ENCODE measurements at regions not wholly inside any gene's neighbourhood (a gene's known extent, or its start where the extent isn't known, plus 50 kb on each side); places are given as distances from the start of the nearest gene placed in this dataset.
"Not testable (repeated sequence)": the region's sequence is repeated elsewhere in the genome, so short reads cannot be mapped to it uniquely, and the experiment has no call there.

- dilution Hi-C loops (cut with HindIII; ENCODE audit: low sequenced_read_pairs, unreplicated experiment); H3K23ac ChIP-seq (ENCODE audit: low read depth, low read length); H3K27me3 ChIP-seq (ENCODE audit: control insufficient read depth, insufficient read depth, low read length); H2AK5ac ChIP-seq (ENCODE audit: low read depth, low read length); H3K4me3 ChIP-seq (ENCODE audit: insufficient read depth, low read depth, low read length); H2AK9ac ChIP-seq (replicated peaks; ENCODE audit: low read depth, low read length, poor library complexity); POLR2A ChIA-PET (ENCODE audit: unreplicated experiment); H3K4me2 ChIP-seq (ENCODE audit: low read depth, low read length); H2BK15ac ChIP-seq (ENCODE audit: low read depth, low read length); ATAC-seq (ENCODE audit: low read depth); H3K4me1 ChIP-seq (ENCODE audit: control insufficient read depth, insufficient read depth, low read length); H3K18ac ChIP-seq (ENCODE audit: low read depth, low read length); H3K9me1 ChIP-seq (ENCODE audit: insufficient read depth, low read length); H3K79me1 ChIP-seq (ENCODE audit: low read depth in 1 of 2, low read length in 2 of 2); H3K9ac ChIP-seq (ENCODE audit: low read depth, low read length); H2BK120ac ChIP-seq (ENCODE audit: low read depth, low read length); H3K14ac ChIP-seq (replicated peaks; ENCODE audit: low read depth, low read length); intact Hi-C loops (cut with micrococcal nuclease); DNase-seq; H3K36me3 ChIP-seq (ENCODE audit: control insufficient read depth, insufficient read depth, low read length); BruUV-seq (replicated peaks); CTCF ChIA-PET; H3K27ac ChIP-seq (ENCODE audit: insufficient read depth, low read length); H4K91ac ChIP-seq (ENCODE audit: insufficient read depth, low read depth, low read length); H4K5ac ChIP-seq (ENCODE audit: low read depth, low read length); H2BK5ac ChIP-seq (ENCODE audit: low read depth, low read length, poor library complexity, severe bottlenecking); H3K4ac ChIP-seq (ENCODE audit: low read depth, low read length); H4K20me1 ChIP-seq (ENCODE audit: insufficient read depth, low read length); H4K8ac ChIP-seq (ENCODE audit: low read depth in 2 of 2, low read length in 2 of 2); H2AFZ ChIP-seq (replicated peaks; ENCODE audit: low read length, poor library complexity); H3K9me3 ChIP-seq (ENCODE audit: control insufficient read depth, insufficient read depth, low read length); H3K56ac ChIP-seq (ENCODE audit: extremely low read depth, insufficient read depth, low read length); in situ Hi-C loops (cut with MboI; ENCODE audit: low sequenced_read_pairs); H2BK20ac ChIP-seq (ENCODE audit: low read depth, low read length): not testable (repeated sequence)
- no CpG with 5 or more reads among the region's 5 CpGs for WGBS, 2 experiments (ENCODE audit: extremely low coverage in 2 of 2, insufficient read length in 1 of 2)
These were observed 337.4 kb downstream of the ANAPC1 start for GRCh38 chr2:111546578-111546977.

- in situ Hi-C loops (cut with MboI; ENCODE audit: low sequenced_read_pairs); H3K4ac ChIP-seq (ENCODE audit: low read depth, low read length); H2BK20ac ChIP-seq (ENCODE audit: low read depth, low read length); H3K56ac ChIP-seq (ENCODE audit: extremely low read depth, insufficient read depth, low read length); H3K9ac ChIP-seq (ENCODE audit: low read depth, low read length); H2BK5ac ChIP-seq (ENCODE audit: low read depth, low read length, poor library complexity, severe bottlenecking); H3K36me3 ChIP-seq (ENCODE audit: control insufficient read depth, insufficient read depth, low read length); POLR2A ChIA-PET (ENCODE audit: unreplicated experiment); H2AK5ac ChIP-seq (ENCODE audit: low read depth, low read length); H2AFZ ChIP-seq (replicated peaks; ENCODE audit: low read length, poor library complexity); H3K27me3 ChIP-seq (ENCODE audit: control insufficient read depth, insufficient read depth, low read length); DNase-seq; H2BK15ac ChIP-seq (ENCODE audit: low read depth, low read length); BruUV-seq (replicated peaks); H2BK120ac ChIP-seq (ENCODE audit: low read depth, low read length); H3K18ac ChIP-seq (ENCODE audit: low read depth, low read length); dilution Hi-C loops (cut with HindIII; ENCODE audit: low sequenced_read_pairs, unreplicated experiment); H3K9me3 ChIP-seq (ENCODE audit: control insufficient read depth, insufficient read depth, low read length); H3K9me1 ChIP-seq (ENCODE audit: insufficient read depth, low read length); H4K20me1 ChIP-seq (ENCODE audit: insufficient read depth, low read length); H3K4me3 ChIP-seq (ENCODE audit: insufficient read depth, low read depth, low read length); CTCF ChIA-PET; intact Hi-C loops (cut with micrococcal nuclease); H3K4me1 ChIP-seq (ENCODE audit: control insufficient read depth, insufficient read depth, low read length); H3K23ac ChIP-seq (ENCODE audit: low read depth, low read length); H3K27ac ChIP-seq (ENCODE audit: insufficient read depth, low read length); H4K91ac ChIP-seq (ENCODE audit: insufficient read depth, low read depth, low read length); ATAC-seq (ENCODE audit: low read depth); H3K4me2 ChIP-seq (ENCODE audit: low read depth, low read length); H4K5ac ChIP-seq (ENCODE audit: low read depth, low read length); H3K14ac ChIP-seq (replicated peaks; ENCODE audit: low read depth, low read length); H4K8ac ChIP-seq (ENCODE audit: low read depth in 2 of 2, low read length in 2 of 2); H3K79me1 ChIP-seq (ENCODE audit: low read depth in 1 of 2, low read length in 2 of 2); H2AK9ac ChIP-seq (replicated peaks; ENCODE audit: low read depth, low read length, poor library complexity): not testable (repeated sequence)
- no CpG with 5 or more reads among the region's 2 CpGs for WGBS, 2 experiments (ENCODE audit: extremely low coverage in 2 of 2, insufficient read length in 1 of 2)
These were observed 334.8 kb downstream of the ANAPC1 start for GRCh38 chr2:111549174-111549573.
